HG03469 (cell line): ENCODE measurements at regions not wholly inside any gene's neighbourhood (a gene's known extent, or its start where the extent isn't known, plus 50 kb on each side); places are given as distances from the start of the nearest gene placed in this dataset.
"Not testable (repeated sequence)": the region's sequence is repeated elsewhere in the genome, so short reads cannot be mapped to it uniquely, and the experiment has no call there.

Experiments used
- ATAC-seq: cut with Tn5 transposase; IDR thresholded peaks from one replicate; pipeline ENCODE4 v1.9.1; 2021; ENCODE audit warnings: mild to moderate bottlenecking, moderate library complexity, moderate number of reproducible peaks; ENCODE audit not compliant: unreplicated experiment

- no peak for ATAC-seq
Measured at GRCh38 chr9:83138422-83139135, 75.6 kb upstream of the RASEF start.

GRCh38 chr9:83133316-83133715 lies 70.4 kb upstream of the RASEF start:
- ATAC-seq: no peak

GRCh38 chr9:83132768-83133167 lies 69.8 kb upstream of the RASEF start:
- no peak for ATAC-seq

GRCh38 chr9:83130541-83130940 lies 67.6 kb upstream of the RASEF start:
- no peak for ATAC-seq

GRCh38 chr9:83125671-83126070 lies 62.7 kb upstream of the RASEF start:
- ATAC-seq: no peak

GRCh38 chr9:83119873-83120272 lies 56.9 kb upstream of the RASEF start:
- no peak for ATAC-seq

- ATAC-seq: no peak
Measured at GRCh38 chr9:83116026-83116425, 53.1 kb upstream of the RASEF start.

- not testable (repeated sequence) for ATAC-seq
Measured at GRCh38 chr9:83113445-83113844, 50.5 kb upstream of the RASEF start.
